ENCODE measurements at regions not wholly inside any gene's neighbourhood (a gene's known extent, or its start where the extent isn't known, plus 50 kb on each side); places are given as distances from the start of the nearest gene placed in this dataset.

- FAIRE-seq (no peak), DNase-seq (ENCODE audit: low read depth, low spot score) (no peak)
- no peaks in the 10 kb centered on the region for H3K4me1 ChIP-seq (ENCODE audit: control insufficient read depth, extremely low read depth, insufficient read depth, low read length)
- H4K20me1 ChIP-seq (ENCODE audit: control insufficient read depth, extremely low read depth, insufficient read depth, low read length), result no peaks in the 10 kb centered on the region
- H2AFZ ChIP-seq (ENCODE audit: control insufficient read depth, low read length), result no peak overlapping the region
- H3K79me2 ChIP-seq (ENCODE audit: control insufficient read depth, insufficient read depth, low read length), result no peaks in the 10 kb centered on the region
- no peak overlapping the region for H3K4me3 ChIP-seq (ENCODE audit: control insufficient read depth in 2 of 3, extremely low read depth in 1 of 3, insufficient read depth in 2 of 3, low read depth in 1 of 3, low read length in 3 of 3)
- no peaks in the 10 kb centered on the region for H3K9me1 ChIP-seq (ENCODE audit: control insufficient read depth, extremely low read depth, insufficient read depth, low read length)
- H3K36me3 ChIP-seq (ENCODE audit: control insufficient read depth in 2 of 2, extremely low read depth in 1 of 2, insufficient read depth in 2 of 2, low read length in 2 of 2), result no peaks in the 10 kb centered on the region
- H3K9ac ChIP-seq (ENCODE audit: control insufficient read depth, extremely low read depth, insufficient read depth, low read length), result no peak overlapping the region
- H3K27ac ChIP-seq (ENCODE audit: control insufficient read depth, insufficient read depth, low read length), result no peak overlapping the region
- no peak overlapping the region for H3K4me2 ChIP-seq (ENCODE audit: control insufficient read depth, extremely low read depth, insufficient read depth, low read depth, low read length)
- dilution Hi-C loops (cut with MboI; ENCODE audit: extremely low pct_ligation_motif_present, low sequenced_read_pairs), result no loop called here
- H3K9me3 ChIP-seq (ENCODE audit: control insufficient read depth, low read depth, low read length), result no peaks in the 10 kb centered on the region
- H3K27me3 ChIP-seq (ENCODE audit: control insufficient read depth, extremely low read depth, insufficient read depth, low read length), result no peaks in the 10 kb centered on the region
- no peak for TF ChIP-seq EZH2 (IDR thresholded peaks at IDR 0.05; ENCODE audit: low read length)
- TF ChIP-seq CTCF (optimal IDR thresholded peaks at IDR 0.05 in 1 of 3, IDR thresholded peaks at IDR 0.05 in 1 of 3, conservative IDR thresholded peaks at IDR 0.05 in 1 of 3; ENCODE audit: extremely low read depth in 1 of 3, insufficient read depth in 2 of 3, low read length in 3 of 3), result no peak
These were observed 103.1 kb upstream of the CACHD1 start for GRCh38 chr1:64366821-64367220.

- H4K20me1 ChIP-seq (ENCODE audit: control insufficient read depth, extremely low read depth, insufficient read depth, low read length), result no peaks in the 10 kb centered on the region
- H3K27ac ChIP-seq (ENCODE audit: control insufficient read depth, insufficient read depth, low read length), result no peak overlapping the region
- no peaks in the 10 kb centered on the region for H3K4me1 ChIP-seq (ENCODE audit: control insufficient read depth, extremely low read depth, insufficient read depth, low read length)
- no peaks in the 10 kb centered on the region for H3K9me3 ChIP-seq (ENCODE audit: control insufficient read depth, low read depth, low read length)
- no peaks in the 10 kb centered on the region for H3K36me3 ChIP-seq (ENCODE audit: control insufficient read depth in 2 of 2, extremely low read depth in 1 of 2, insufficient read depth in 2 of 2, low read length in 2 of 2)
- no peak for FAIRE-seq
- TF ChIP-seq CTCF (optimal IDR thresholded peaks at IDR 0.05 in 1 of 3, IDR thresholded peaks at IDR 0.05 in 1 of 3, conservative IDR thresholded peaks at IDR 0.05 in 1 of 3; ENCODE audit: extremely low read depth in 1 of 3, insufficient read depth in 2 of 3, low read length in 3 of 3), result no peak
- no peak for TF ChIP-seq EZH2 (IDR thresholded peaks at IDR 0.05; ENCODE audit: low read length)
- no peak overlapping the region for H3K4me3 ChIP-seq (ENCODE audit: control insufficient read depth in 2 of 3, extremely low read depth in 1 of 3, insufficient read depth in 2 of 3, low read depth in 1 of 3, low read length in 3 of 3)
- no peak overlapping the region for H3K4me2 ChIP-seq (ENCODE audit: control insufficient read depth, extremely low read depth, insufficient read depth, low read depth, low read length)
- DNase-seq (ENCODE audit: low read depth, low spot score), result no peak
- no peaks in the 10 kb centered on the region for H3K79me2 ChIP-seq (ENCODE audit: control insufficient read depth, insufficient read depth, low read length)
- dilution Hi-C loops (cut with MboI; ENCODE audit: extremely low pct_ligation_motif_present, low sequenced_read_pairs), result no loop called here
- no peaks in the 10 kb centered on the region for H3K27me3 ChIP-seq (ENCODE audit: control insufficient read depth, extremely low read depth, insufficient read depth, low read length)
- H3K9me1 ChIP-seq (ENCODE audit: control insufficient read depth, extremely low read depth, insufficient read depth, low read length), result no peaks in the 10 kb centered on the region
- no peak overlapping the region for H2AFZ ChIP-seq (ENCODE audit: control insufficient read depth, low read length)
- H3K9ac ChIP-seq (ENCODE audit: control insufficient read depth, extremely low read depth, insufficient read depth, low read length), result no peak overlapping the region
These were observed 101.6 kb upstream of the CACHD1 start for GRCh38 chr1:64368344-64368743.
